Retinal pigment epithelial cell (primary cell): ENCODE measurements at regions not wholly inside any gene's neighbourhood (a gene's known extent, or its start where the extent isn't known, plus 50 kb on each side); places are given as distances from the start of the nearest gene placed in this dataset.

ENCODE experiments used
- DNase-seq: peaks from one replicate; pipeline ENCODE4 v3.0.0-alpha.2; 2010; ENCODE audit warnings: low read depth
- H3K4me3 ChIP-seq: 2 replicates; pipeline ENCODE4 v1.5.1; 2011; ENCODE audit warnings: mild to moderate bottlenecking, low read length, control low read depth, moderate library complexity
- TF ChIP-seq, protein P1 (sequence below): conservative IDR thresholded peaks from 2 replicates; pipeline ENCODE4 v1.5.1; 2011; ENCODE audit warnings: low read depth, low read length, control low read depth, inconsistent platforms

DNA sequence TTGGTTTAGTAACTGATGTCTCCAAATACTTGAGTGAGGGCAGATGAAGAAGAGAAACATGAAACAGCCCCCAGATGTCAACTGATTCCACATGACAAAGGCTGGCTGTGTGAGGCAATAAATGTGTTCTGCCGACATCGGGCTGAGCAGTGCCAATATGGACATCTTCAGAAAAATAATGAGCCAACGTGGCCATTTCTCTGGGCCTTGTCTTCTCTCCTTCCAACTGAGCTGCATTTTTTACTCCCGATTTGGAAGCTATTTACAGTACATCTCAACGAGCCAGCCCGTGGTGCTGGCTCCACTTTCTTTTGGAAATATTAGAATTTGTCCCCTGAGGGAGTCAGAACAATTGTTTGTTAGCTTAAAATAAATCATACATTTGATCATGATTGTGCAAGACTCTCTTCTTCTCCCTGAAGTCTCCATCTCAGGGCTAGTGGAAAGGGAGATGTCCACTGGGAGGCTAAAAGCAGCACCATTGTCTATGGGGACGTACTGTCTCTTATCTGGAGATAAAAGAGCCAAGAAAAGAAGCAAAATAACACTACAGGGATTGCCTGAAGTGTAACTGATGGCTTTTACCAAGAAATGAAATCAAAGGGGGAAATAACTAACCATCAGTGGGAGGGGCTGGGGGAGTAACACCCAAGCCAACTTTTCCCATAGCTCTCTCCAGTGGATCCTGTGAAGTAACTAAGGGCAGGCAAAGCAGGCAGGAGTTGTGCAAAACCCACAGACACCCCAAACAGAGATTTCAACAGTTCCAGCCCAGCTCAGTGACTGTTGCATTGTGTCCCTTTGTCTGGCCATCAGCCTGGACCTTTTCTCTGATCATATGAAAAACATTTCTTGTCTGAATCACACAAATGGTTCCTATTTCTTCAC is 114.8 kb downstream of the RDH14 start:
- DNase-seq = no peak
- TF ChIP-seq, protein P1, sequence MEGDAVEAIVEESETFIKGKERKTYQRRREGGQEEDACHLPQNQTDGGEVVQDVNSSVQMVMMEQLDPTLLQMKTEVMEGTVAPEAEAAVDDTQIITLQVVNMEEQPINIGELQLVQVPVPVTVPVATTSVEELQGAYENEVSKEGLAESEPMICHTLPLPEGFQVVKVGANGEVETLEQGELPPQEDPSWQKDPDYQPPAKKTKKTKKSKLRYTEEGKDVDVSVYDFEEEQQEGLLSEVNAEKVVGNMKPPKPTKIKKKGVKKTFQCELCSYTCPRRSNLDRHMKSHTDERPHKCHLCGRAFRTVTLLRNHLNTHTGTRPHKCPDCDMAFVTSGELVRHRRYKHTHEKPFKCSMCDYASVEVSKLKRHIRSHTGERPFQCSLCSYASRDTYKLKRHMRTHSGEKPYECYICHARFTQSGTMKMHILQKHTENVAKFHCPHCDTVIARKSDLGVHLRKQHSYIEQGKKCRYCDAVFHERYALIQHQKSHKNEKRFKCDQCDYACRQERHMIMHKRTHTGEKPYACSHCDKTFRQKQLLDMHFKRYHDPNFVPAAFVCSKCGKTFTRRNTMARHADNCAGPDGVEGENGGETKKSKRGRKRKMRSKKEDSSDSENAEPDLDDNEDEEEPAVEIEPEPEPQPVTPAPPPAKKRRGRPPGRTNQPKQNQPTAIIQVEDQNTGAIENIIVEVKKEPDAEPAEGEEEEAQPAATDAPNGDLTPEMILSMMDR = no peak
- no peak overlapping the region for H3K4me3 ChIP-seq

DNA sequence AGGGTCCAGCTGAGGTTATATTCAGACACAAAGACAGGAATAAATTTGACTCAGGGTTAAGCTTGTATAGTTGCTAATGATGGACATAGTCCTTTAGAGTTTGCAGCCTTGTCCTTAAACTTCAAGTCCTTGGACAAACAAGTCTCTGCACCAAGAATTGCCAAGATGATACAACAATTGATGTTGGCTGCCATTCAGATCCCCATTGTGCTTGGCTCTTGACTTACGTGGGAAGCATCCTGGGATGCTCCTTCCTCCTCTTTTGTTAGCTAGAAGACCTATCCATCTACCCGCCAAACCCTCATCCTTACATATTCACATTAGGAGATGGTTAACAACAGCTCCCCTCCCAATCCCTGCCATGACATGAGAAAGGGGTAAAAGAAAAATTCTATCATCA is 115.6 kb downstream of the RDH14 start:
- DNase-seq = no peak
- TF ChIP-seq, protein P1 = no peak

DNA sequence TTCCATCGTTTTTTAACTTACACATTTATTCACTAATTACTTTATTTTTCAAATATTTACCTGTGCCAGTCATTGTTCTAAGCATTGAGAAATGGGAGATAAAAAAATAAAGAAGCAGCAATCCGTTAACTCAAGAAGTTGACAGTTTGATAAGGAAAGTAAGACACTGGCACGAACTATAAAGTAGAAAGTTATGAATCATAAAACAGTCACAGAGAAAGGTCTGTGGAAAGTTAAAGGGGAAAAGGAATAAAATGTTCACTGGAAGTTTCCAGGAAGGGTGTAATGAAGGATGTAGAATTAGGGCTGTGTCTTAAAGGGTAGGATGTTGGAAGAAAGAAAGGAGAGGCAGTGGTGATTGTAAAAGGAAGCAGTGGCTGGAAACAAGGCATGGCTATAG is 118.9 kb downstream of the RDH14 start:
- no peak for DNase-seq
- TF ChIP-seq, protein P1 = no peak
- H3K4me3 ChIP-seq = no peak overlapping the region

More for the DNA sequence above, 115.6 kb downstream of the RDH14 start:
- H3K4me3 ChIP-seq = no peak overlapping the region

DNA sequence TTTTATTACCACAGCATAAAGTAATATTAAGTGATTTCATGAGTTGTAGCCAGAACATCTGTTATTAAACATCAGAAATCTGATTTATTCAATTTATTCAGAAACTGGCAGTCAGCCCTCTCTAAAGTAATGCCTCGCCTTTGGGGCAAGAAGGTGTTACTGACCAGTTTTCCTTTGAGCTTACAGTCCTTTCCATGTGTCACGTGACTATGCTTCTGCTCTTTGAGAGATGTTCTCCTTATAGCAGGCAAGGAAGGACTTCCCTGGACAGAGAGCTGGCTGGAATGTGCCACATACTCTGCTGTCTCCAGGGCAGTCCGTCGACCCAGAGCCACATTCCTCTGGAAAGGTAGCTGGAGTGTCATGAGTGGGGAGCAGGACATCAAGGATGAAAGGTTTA is 119.7 kb downstream of the RDH14 start:
- TF ChIP-seq, protein P1 = no peak
- H3K4me3 ChIP-seq = no peak overlapping the region
- DNase-seq = no peak

DNA sequence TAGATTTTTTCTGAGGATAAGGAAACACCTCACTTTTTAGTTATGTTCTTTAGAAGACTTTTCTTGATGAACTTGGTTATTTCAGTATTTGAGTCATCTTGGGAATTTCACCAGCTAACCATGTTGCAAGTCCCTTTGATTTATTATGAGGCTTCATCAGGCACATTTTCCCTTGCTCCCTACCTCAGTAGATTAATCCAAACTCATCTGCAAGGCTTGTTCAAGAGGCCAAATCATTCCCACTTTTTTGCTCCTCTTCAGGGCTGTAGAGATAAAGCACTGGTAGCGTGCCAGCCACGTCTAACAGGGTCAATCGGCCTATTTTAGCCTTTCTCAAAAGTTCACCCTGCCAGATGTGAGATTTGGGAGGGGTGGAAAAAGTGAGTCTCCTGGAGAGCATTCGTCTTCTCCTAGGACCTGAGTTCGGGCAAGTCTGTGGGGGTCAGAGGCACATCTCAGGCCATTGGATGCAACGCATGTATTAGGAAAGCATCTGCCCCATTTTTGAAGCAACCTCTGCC is 120.3 kb downstream of the RDH14 start:
- H3K4me3 ChIP-seq = no peak overlapping the region
- TF ChIP-seq, protein P1 = no peak
- DNase-seq = no peak

DNA sequence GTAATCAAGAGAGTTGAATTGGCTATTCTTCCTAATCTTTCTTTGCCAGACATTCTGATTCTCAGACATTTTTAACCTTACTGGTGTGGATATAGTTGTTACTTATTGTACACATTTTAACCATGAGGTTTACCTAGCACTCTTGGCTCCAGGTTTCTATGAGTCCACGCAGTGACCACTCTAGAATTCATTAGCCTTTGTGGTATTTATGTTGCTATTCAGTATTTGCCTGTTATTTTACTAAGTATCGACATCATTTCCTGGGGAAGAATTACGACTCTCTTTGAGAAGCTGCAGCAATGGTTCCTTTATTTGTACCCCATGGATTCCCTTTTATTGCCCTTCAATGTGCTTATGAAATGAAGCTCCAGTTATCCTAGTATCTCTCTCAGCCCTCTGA is 120.7 kb downstream of the RDH14 start:
- TF ChIP-seq, protein P1 = no peak
- DNase-seq = no peak
- no peak overlapping the region for H3K4me3 ChIP-seq

DNA sequence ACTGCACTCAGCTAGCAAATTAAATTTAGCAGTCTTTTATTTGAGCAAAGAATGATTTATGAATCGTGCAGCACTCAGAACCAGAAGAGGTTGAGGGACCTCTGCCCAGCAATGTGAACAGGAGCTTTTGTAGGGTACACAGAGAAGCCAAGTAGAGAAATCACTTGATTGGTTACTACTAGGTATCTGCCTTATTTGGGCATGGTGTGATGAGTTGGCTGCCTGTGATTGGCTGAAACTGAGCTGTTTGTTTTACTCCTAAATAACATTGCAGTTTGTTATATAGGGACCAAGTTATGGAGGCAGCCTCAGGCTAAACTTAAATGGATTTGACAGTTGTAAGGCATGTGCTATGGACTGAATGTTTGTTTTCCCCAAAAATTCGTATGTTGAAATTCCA is 122.5 kb downstream of the RDH14 start:
- H3K4me3 ChIP-seq = no peak overlapping the region
- TF ChIP-seq, protein P1 = no peak
- DNase-seq = no peak
